T1000 (cell line): ENCODE measurements at regions not wholly inside any gene's neighbourhood (a gene's known extent, or its start where the extent isn't known, plus 50 kb on each side); places are given as distances from the start of the nearest gene placed in this dataset.
"Not testable (repeated sequence)": the region's sequence is repeated elsewhere in the genome, so short reads cannot be mapped to it uniquely, and the experiment has no call there.

Experiments used
- DNase-seq: peaks from one replicate; lab custom pipeline; 2025; ENCODE audit warnings: mixed read lengths; lab: John Stamatoyannopoulos, UW

DNA sequence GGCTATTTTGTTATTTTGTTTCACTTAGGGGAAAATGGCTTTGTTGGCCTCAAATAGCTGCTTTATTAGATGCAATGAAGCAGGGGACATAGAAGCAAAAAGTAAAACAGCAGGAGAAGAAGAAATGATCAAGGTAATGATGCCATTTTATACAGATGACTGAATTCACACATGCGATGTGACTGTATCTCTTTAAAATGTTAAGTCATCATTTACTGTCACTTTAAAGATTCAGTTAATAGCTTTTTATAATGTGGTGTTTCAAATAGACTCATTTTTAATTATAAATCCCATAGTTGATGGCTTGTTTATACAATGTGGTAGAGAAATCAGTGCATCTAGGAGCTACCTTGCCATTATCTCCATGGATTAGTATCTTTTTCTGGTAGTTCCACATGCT, 863.9 kb upstream of the DEFB115 start:
- DNase-seq = not testable (repeated sequence)

DNA sequence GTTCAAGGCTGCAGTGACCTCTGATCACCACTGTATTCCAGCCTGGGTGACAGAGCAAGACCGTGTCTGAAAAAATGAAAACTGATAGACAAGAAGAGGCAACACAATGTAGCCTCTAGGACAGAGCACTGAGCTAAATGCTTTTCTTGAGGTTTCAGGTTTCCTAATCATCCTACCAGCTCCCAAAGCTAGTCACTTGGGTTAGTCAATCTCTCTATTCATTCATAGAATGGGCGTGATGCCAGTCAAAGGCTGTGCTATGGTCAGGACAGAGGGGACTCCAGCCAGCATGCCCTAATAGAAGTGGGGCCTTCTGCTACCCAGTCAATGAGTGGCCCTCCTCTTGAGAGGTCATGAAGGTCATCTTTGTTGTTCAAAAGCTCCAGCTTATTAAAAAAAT, 860.4 kb upstream of the DEFB115 start:
- DNase-seq = not testable (repeated sequence)

DNA sequence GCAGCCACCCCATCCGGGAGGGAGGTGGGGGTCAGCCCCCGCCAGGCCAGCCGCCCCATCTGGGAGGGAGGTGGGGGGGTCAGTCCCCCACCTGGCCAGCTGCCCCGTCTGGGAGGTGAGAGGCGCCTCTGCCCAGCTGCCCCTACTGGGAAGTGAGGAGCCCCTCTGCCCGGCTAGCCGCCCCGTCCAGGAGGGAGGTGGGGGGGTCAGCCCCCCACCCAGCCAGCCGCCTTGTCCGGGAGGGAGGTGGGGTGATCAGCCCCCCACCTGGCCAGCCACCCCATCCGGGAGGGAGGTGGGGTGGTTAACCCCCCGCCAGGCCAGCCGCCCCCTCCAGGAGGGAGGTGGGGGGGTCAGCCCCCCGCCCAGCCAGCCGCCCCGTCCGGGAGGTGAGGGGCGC, 852.4 kb upstream of the DEFB115 start:
- DNase-seq = not testable (repeated sequence)

DNA sequence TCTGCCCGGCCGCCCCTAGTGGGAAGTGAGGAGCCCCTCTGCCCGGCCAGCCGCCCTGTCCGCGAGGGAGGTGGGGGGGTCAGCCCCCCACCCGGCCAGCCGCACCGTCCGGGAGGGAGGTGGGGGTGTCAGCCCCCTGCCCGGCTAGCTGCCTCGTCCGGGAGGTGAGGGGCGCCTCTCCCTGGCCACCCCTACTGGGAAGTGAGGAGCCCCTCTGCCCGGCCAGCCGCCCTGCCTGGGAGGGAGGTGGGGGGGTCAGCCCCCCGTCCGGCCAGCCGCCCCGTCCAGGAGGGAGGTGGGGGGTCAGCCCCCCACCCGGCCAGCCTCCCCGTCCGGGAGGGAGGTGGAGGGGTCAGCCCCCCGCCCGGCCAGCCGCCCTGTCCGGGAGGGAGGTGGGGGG, 851.9 kb upstream of the DEFB115 start:
- not testable (repeated sequence) for DNase-seq

DNA sequence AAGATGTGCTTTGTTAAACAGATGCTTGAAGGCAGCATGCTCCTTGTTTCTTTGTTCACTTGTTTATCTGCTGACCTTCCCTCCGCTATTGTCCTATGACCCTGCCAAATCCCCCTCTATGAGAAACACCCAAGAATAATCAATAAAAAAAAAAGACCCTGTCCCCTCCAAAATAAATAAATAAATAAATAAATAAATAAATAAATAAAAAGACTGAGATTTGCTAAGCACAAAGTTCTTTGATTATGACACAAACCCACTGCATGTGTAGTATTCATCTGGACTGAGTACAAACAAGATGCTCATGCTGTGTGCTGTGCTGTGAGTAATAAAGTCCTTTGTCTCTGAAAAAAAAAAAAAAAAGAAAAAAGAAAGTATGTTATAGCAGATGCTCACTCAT, 851.1 kb upstream of the DEFB115 start:
- DNase-seq = not testable (repeated sequence)

DNA sequence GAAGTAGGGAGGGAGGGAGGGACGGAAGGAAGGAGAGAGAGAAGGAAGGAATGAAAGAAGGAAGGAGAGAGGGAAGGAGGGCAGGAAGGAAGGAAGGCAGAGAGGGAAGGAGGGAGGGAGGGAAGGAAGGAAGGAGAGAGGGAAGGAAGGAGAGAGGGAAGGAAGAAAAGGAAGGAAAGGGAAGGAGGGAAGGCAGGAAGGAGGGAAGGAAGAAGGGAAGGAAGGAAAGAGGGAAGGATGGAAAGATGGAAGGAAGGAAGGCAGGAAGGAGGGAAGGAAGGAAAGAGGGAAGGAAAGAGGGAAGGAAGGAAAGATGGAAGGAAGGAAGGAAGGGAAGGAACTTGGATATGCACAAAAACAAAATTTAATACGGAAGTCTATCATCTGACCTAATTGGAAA, 844.5 kb upstream of the DEFB115 start:
- no peak for DNase-seq

DNA sequence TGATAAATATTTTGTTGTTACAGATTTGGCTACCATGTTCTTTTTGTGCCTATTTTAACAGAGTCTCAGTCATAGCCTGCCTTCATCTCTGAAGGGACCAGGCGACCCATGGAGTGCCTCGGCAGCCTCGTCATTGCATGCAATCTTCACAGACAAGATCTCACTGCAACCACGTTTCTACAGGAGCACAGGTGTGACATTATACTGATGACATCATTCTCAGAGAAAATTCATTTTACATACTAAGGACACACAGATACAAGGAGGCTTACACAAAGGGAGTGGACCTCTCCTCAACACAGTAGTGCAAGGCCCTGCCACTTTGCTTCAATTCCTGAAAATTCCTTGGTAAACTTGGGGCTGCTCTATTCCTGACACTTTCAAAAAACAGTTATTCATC, 840.1 kb upstream of the DEFB115 start:
- not testable (repeated sequence) for DNase-seq

DNA sequence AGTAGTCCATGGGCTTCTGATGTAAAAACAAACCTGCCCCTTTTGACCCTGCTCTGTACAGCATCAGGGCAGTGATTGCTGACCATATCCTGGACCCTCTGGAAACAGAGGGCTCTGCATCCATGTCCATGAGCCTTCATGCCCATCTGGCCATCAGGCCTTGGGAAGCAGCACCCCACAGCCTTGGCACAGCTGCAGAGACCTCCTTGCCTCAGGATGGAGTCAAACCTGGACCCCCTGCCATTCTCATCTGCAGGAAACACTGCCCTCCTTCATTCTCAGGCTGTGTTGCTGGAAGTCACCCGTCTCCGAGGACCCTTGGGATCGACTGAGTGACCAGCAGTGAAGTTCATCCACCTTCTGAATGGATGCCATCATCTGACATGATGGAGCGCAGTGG, 839.1 kb upstream of the DEFB115 start:
- DNase-seq = not testable (repeated sequence)

DNA sequence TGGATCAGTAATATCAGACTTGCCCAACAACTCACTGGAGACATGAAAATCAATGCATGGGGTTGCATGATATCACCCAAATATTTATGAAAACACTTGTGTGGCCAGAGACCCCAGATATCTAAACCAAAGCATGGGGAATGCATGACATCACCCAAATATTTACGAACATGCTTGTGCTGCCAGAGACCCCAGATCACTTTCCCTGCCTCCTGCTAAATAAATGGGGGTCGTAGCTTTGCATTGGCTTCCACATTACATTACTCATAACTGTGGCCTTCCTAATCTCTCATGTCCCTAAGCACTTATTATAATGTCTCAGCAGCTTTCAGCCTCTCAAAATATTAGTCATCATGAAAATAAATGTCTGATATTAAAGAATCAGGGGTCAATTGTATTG, 838.0 kb upstream of the DEFB115 start:
- DNase-seq = no peak

DNA sequence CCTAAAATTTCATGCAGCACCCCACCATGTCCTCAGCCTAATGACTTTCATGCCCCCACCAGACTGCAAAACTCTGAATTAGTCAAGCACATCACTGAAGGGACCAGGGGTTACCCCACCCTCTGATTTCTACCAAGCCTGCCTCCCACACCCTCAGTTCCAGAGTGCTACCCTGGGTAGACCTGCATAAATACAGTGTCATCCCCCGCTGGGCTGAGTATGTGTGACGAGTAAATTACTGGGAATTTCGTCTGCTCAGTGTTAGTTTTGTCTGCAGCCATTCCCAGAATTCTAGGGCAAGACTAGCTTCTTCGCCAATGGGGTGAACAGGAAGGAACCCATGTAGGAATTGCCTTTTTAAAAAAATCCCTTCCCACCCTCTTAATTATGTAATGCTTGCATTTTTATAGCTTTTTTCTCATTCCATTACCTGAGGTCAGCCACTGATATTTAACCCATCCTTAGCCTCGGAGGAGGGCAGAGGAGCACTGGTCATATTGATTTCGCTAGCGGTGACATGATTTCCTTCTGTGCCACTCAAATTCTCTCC, 837.5 kb upstream of the DEFB115 start:
- not testable (repeated sequence) for DNase-seq
